Activated CD8-positive, alpha-beta T cell treated with anti-CD3 and anti-CD28 coated beads for 36 hours (primary cell): ENCODE measurements at regions not wholly inside any gene's neighbourhood (a gene's known extent, or its start where the extent isn't known, plus 50 kb on each side); places are given as distances from the start of the nearest gene placed in this dataset.
"Not testable (repeated sequence)": the region's sequence is repeated elsewhere in the genome, so short reads cannot be mapped to it uniquely, and the experiment has no call there.

Experiments used
- ATAC-seq: fragments of 200-7000 bp; cut with Tn5 transposase; one replicate; pipeline ENCODE4 v1.10.0; 2021; ENCODE audit warnings: mild to moderate bottlenecking, moderate library complexity
- CTCF ChIA-PET: fragments of 350-600 bp; sonication (Branson Sonifier 250); formaldehyde crosslinking; loops from one replicate; lab custom pipeline; 2021; ENCODE audit warnings: antibody characterized with exemption; lab: Charles Lee
- POLR2A ChIA-PET: fragments of 350-600 bp; sonication (Branson Sonifier 250); formaldehyde crosslinking; loops from one replicate; lab custom pipeline; 2021; ENCODE audit warnings: antibody characterized with exemption; lab: Charles Lee
- DNase-seq: peaks from one replicate; pipeline ENCODE4 v3.0.0-alpha.2; 2020
- H3K27ac Mint-ChIP-seq: one replicate; pipeline ENCODE4 v1.8.0; 2021; ENCODE audit warnings: mild to moderate bottlenecking, mixed read lengths
- H3K27me3 Mint-ChIP-seq: one replicate; pipeline ENCODE4 v1.8.0; 2021; ENCODE audit warnings: mixed read lengths
- H3K36me3 Mint-ChIP-seq: one replicate; pipeline ENCODE4 v1.8.0; 2021; ENCODE audit warnings: low read depth, mixed read lengths
- H3K4me1 Mint-ChIP-seq: one replicate; pipeline ENCODE4 v1.8.0; 2021; ENCODE audit warnings: low read depth, mixed read lengths
- H3K4me3 Mint-ChIP-seq: one replicate; pipeline ENCODE4 v1.8.0; 2021; ENCODE audit warnings: mild to moderate bottlenecking, moderate library complexity, mixed read lengths
- H3K9me3 Mint-ChIP-seq: one replicate; pipeline ENCODE4 v1.8.0; 2021; ENCODE audit warnings: mixed read lengths
- intact Hi-C: fragments of 100-400 bp; cut with micrococcal nuclease; formaldehyde crosslinking; loops from one replicate; pipeline ENCODE4 v1.10.0; 2022
- TF ChIP-seq, protein P1 (sequence below): fragments of 200-600 bp; IDR thresholded peaks from one replicate; pipeline ENCODE4 v1.8.0; 2022; ENCODE audit warnings: antibody characterized with exemption, mild to moderate bottlenecking

DNA sequence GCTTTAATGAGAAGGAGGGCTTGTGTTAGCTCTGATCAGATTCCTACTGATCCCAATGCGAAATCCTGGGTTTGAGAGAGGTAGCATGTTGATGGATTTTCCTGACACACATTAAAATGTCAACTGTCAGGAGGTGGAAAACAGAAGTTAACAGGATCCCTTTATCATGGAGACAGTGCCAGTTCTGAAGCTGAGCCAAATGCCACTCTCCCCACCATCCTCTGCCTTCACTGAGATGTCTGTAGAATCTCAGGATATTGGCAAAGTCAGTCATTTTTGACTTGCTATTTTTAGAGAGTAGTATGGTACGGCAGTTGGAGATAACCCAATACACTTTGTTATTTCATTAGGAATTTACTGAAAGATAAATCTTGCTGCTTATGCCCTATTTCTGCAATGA is 1816.2 kb upstream of the FLRT2 start:
- TF ChIP-seq, protein P1, sequence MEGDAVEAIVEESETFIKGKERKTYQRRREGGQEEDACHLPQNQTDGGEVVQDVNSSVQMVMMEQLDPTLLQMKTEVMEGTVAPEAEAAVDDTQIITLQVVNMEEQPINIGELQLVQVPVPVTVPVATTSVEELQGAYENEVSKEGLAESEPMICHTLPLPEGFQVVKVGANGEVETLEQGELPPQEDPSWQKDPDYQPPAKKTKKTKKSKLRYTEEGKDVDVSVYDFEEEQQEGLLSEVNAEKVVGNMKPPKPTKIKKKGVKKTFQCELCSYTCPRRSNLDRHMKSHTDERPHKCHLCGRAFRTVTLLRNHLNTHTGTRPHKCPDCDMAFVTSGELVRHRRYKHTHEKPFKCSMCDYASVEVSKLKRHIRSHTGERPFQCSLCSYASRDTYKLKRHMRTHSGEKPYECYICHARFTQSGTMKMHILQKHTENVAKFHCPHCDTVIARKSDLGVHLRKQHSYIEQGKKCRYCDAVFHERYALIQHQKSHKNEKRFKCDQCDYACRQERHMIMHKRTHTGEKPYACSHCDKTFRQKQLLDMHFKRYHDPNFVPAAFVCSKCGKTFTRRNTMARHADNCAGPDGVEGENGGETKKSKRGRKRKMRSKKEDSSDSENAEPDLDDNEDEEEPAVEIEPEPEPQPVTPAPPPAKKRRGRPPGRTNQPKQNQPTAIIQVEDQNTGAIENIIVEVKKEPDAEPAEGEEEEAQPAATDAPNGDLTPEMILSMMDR: no peak
- CTCF ChIA-PET: no interaction called here
- DNase-seq (no peak), ATAC-seq (no peak)
- Mint-ChIP-seq H3K9me3 (peaks cover 17% of the 10 kb centered on the region), H3K4me3 (no peak overlapping the region), H3K27ac (no peak overlapping the region), H3K36me3 (no peaks in the 10 kb centered on the region), H3K27me3 (no peaks in the 10 kb centered on the region), H3K4me1 (no peaks in the 10 kb centered on the region)
- POLR2A ChIA-PET: no interaction called here
- intact Hi-C loops: no loop called here

DNA sequence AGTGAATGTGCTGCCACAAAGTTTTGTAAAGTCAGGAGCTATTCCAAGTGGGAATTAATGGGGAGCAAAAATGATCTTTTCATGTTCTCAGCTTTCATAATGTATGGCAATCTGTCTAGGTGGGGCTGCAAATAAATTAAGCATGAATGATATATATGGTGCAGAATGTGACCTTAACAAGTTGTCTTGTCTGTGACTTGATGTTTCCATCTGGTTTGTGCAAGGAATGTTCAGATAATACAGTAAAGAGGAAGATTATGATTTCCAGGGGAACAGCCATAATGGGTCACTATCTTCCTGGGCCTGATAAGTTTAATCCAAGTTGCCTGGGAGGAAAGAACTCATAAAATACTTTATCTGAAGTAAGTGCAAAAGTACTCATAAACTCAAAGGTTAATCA is 1815.8 kb upstream of the FLRT2 start:
- CTCF ChIA-PET: no interaction called here
- intact Hi-C loops: no loop called here
- peaks cover 15% of the 10 kb centered on the region for H3K9me3 Mint-ChIP-seq
- no peaks in the 10 kb centered on the region for H3K36me3 Mint-ChIP-seq
- no peaks in the 10 kb centered on the region for H3K27me3 Mint-ChIP-seq
- no peak overlapping the region for H3K4me3 Mint-ChIP-seq
- TF ChIP-seq, protein P1: no peak
- ATAC-seq (no peak), DNase-seq (no peak)
- no peaks in the 10 kb centered on the region for H3K4me1 Mint-ChIP-seq
- no peak overlapping the region for H3K27ac Mint-ChIP-seq
- POLR2A ChIA-PET: no interaction called here

DNA sequence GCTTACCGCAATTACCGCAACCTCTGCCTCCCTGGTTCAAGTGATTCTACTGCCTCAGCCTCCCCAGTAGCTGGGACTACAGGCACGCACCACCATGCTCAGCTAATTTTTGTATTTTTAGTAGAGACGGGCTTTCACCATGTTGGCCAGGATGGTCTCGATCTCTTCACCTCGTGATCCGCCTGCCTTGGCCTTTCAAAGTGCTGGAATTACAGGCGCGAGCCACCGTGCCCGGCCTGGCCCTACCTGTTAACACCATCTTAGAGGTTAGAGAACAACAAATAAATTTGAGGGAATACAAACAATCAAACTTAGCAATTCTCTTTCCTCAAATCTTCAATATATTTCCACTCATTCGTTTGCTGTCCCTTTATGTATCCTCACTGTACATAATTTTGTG is 1810.5 kb upstream of the FLRT2 start:
- H3K27ac Mint-ChIP-seq, CTCF ChIA-PET, DNase-seq, H3K27me3 Mint-ChIP-seq, H3K4me3 Mint-ChIP-seq, POLR2A ChIA-PET, H3K36me3 Mint-ChIP-seq, intact Hi-C loops, ATAC-seq, H3K4me1 Mint-ChIP-seq: not testable (repeated sequence)
- peaks cover 10% of the 10 kb centered on the region for H3K9me3 Mint-ChIP-seq

DNA sequence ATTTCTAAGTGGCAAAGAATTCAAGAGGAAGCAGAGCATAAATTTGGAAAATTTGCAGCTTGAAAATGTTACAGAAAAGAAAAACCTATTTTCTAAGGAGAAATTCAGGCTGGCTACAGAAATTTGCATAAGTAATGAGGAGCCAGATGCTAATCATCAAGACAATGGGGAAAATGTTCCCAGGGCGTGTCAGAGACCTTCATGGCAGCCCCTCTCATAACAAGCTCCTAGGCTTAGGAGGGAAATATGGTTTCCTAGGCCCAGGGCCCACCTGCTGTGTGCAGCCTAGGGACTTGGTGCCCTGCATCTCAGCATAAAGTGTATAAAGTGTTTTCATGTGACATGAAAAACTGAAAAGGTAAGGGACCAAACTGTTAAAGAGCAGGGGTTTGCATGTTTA is 1796.3 kb upstream of the FLRT2 start:
- TF ChIP-seq, protein P1: no peak
- ChIA-PET POLR2A (no interaction called here), CTCF (no interaction called here)
- Mint-ChIP-seq H3K27ac (no peak overlapping the region), H3K27me3 (no peaks in the 10 kb centered on the region), H3K9me3 (peaks cover 20% of the 10 kb centered on the region), H3K4me3 (no peak overlapping the region), H3K4me1 (no peaks in the 10 kb centered on the region), H3K36me3 (no peaks in the 10 kb centered on the region)
- no peak for DNase-seq
- ATAC-seq: no peak
- intact Hi-C loops: no loop called here

DNA sequence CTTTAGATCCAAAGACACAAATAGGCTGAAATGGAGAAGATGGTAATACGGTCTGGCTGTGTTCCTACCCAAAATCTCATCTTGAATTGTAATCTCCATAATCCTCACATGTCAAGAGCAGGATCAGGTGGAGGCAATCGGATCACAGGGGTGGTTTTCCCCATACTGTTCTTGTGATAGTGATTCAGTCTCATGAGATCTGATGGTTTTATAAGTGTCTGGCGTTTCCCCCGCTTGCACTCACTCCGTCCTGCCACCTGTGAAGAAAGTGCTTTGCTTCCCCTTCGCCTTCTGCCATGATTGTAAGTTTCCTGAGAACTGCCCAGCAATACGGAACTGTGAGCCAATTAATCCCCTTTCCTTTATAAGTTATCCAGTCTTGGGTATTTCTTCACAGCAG is 1795.5 kb upstream of the FLRT2 start:
- intact Hi-C loops: no loop called here
- CTCF ChIA-PET: no interaction called here
- DNase-seq: no peak
- Mint-ChIP-seq H3K9me3 (peaks cover 17% of the 10 kb centered on the region), H3K4me3 (no peak overlapping the region), H3K27me3 (no peaks in the 10 kb centered on the region), H3K36me3 (no peaks in the 10 kb centered on the region), H3K4me1 (no peaks in the 10 kb centered on the region), H3K27ac (no peak overlapping the region)
- no peak for ATAC-seq
- POLR2A ChIA-PET: no interaction called here
- TF ChIP-seq, protein P1: no peak

DNA sequence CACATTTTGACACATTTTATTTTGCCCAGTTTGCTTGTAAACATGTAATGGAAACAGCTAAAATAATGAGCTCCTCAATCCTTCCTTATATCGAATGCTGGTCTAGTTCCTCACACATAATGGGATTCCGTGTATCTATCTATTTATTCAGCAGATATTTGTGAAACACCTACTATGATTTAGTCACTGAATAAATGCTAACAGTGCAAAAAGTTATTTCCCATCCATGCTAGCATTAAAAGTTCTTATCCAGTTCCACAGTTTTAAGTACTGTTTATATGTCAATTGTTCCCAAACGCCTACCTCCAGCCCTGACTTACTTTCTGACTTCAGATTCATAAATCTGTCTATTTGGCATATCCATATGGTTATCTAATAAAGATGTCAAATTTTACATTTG is 1788.7 kb upstream of the FLRT2 start:
- ATAC-seq (no peak), DNase-seq (no peak)
- H3K36me3 Mint-ChIP-seq: no peaks in the 10 kb centered on the region
- intact Hi-C loops: no loop called here
- CTCF ChIA-PET: no interaction called here
- POLR2A ChIA-PET: no interaction called here
- H3K27me3 Mint-ChIP-seq: no peaks in the 10 kb centered on the region
- H3K9me3 Mint-ChIP-seq: peaks cover 3% of the 10 kb centered on the region
- TF ChIP-seq, protein P1: no peak
- H3K4me1 Mint-ChIP-seq: no peaks in the 10 kb centered on the region
- H3K27ac Mint-ChIP-seq: no peak overlapping the region
- no peak overlapping the region for H3K4me3 Mint-ChIP-seq
